Sigmoid colon (tissue), 6 donors: ENCODE measurements at regions not wholly inside any gene's neighbourhood (a gene's known extent, or its start where the extent isn't known, plus 50 kb on each side); places are given as distances from the start of the nearest gene placed in this dataset.

Experiments used
- DNase-seq: peaks from one replicate; pipeline ENCODE4 v3.0.0-alpha.2; 2019
- H3K27ac ChIP-seq, 4 donors: fragments of 200-600 bp; sonication (generic); one replicate each; pipeline ENCODE4 v1.5.1; 2016 to 2019; ENCODE audit warnings: mild to moderate bottlenecking in 1 of 4
- H3K27me3 ChIP-seq, 3 donors: fragments of 200-600 bp; sonication (generic); one replicate each; pipeline ENCODE4 v1.5.1; 2019; ENCODE audit warnings: mild to moderate bottlenecking in 1 of 3
- H3K36me3 ChIP-seq, 4 donors: fragments of 200-600 bp; sonication (generic); one replicate each; pipeline ENCODE4 v1.5.1; 2016 to 2019
- H3K4me1 ChIP-seq, 4 donors: fragments of 200-600 bp; sonication (generic); one replicate each; pipeline ENCODE4 v1.5.1; 2017 to 2019
- H3K4me3 ChIP-seq, 4 donors: fragments of 200-600 bp; sonication (generic); one replicate each; pipeline ENCODE4 v1.5.1; 2017 to 2019; ENCODE audit warnings: mild to moderate bottlenecking in 2 of 4, moderate library complexity in 1 of 4
- H3K9me3 ChIP-seq, 4 donors: fragments of 200-600 bp in 3 of 4; sonication (generic) in 3 of 4; one replicate each; pipeline versions ENCODE4 v1.5.1 to v1.6.1; 2013 to 2019
- EP300 ChIP-seq, 4 donors: sonication (generic); formaldehyde crosslinking; IDR thresholded peaks; one replicate each; pipeline ENCODE4 v1.6.1; 2017; ENCODE audit warnings: antibody characterized with exemption in 4 of 4
- POLR2A ChIP-seq, 2 donors: fragments of 450-650 bp; IDR thresholded peaks; one replicate each; pipeline ENCODE4 v1.6.1; 2016; ENCODE audit warnings: antibody characterized with exemption in 2 of 2, mild to moderate bottlenecking in 2 of 2, moderate library complexity in 2 of 2
- POLR2AphosphoS5 ChIP-seq, 4 donors: sonication (generic); formaldehyde crosslinking; IDR thresholded peaks; one replicate each; pipeline ENCODE4 v1.6.1; 2017; ENCODE audit warnings: antibody characterized with exemption in 4 of 4
- WGBS, 2 donors: extraction: QIAGEN DNeasy Blood & Tissue Kit; methylation state at CpG; one replicate each; pipeline ENCODE4 v1.1.7; 2013; 5-methylcytosine and 5-hydroxymethylcytosine counted together
- intact Hi-C: fragments of 100-400 bp; cut with DNase I; formaldehyde crosslinking; loops from one replicate; pipeline ENCODE4 v1.15.1; 2023
- TF ChIP-seq, protein P1 (sequence below), 4 experiments: fragments of 450-650 bp in 3 of 4; fragments of 200-600 bp in 1 of 4; IDR thresholded peaks; one replicate each; pipeline ENCODE4 v1.5.1; 2016 to 2019; ENCODE audit warnings: antibody characterized with exemption in 4 of 4, mild to moderate bottlenecking in 3 of 4, moderate library complexity in 2 of 4
- donor health status: healthy with polysubstance abuse.
- donor health status: healthy.

DNA sequence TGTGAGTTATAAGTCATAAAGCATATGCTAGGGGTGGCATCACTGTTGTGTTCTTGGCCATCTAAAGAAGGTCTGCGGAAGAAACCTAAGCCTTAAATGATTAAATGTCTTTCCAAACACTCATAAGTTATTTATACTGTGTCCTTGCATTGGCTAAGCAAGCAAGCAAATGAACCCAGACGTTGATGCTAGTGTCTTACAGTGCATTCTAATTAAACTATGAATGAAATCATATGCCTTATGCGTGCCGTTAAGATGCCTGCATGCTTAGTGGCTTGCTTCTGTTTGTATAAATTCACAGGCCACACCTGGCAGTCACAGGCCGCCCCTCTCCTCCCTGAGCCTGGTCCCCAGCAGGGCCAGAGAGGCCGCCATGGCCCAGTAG, 49.9 kb downstream of the RIN2 start:
- DNase-seq: peak; percentile 24
- H3K4me1 ChIP-seq: peaks cover 0 to 21% (median 13%) of the 10 kb centered on the region in 4 donors
- 69% methylated on average over 6 of the region's 6 CpGs for WGBS, 2 donors
- intact Hi-C loops: no loop called here
- H3K9me3 ChIP-seq: no peaks in the 10 kb centered on the region
- H3K4me3 ChIP-seq: no peak overlapping the region
- no peak overlapping the region for H3K27ac ChIP-seq
- no peaks in the 10 kb centered on the region for H3K27me3 ChIP-seq
- TF ChIP-seq POLR2AphosphoS5 (IDR thresholded peaks at IDR 0.05): no peak
- TF ChIP-seq, protein P1, sequence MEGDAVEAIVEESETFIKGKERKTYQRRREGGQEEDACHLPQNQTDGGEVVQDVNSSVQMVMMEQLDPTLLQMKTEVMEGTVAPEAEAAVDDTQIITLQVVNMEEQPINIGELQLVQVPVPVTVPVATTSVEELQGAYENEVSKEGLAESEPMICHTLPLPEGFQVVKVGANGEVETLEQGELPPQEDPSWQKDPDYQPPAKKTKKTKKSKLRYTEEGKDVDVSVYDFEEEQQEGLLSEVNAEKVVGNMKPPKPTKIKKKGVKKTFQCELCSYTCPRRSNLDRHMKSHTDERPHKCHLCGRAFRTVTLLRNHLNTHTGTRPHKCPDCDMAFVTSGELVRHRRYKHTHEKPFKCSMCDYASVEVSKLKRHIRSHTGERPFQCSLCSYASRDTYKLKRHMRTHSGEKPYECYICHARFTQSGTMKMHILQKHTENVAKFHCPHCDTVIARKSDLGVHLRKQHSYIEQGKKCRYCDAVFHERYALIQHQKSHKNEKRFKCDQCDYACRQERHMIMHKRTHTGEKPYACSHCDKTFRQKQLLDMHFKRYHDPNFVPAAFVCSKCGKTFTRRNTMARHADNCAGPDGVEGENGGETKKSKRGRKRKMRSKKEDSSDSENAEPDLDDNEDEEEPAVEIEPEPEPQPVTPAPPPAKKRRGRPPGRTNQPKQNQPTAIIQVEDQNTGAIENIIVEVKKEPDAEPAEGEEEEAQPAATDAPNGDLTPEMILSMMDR (IDR thresholded peaks at IDR 0.05): no peak
- TF ChIP-seq POLR2A (IDR thresholded peaks at IDR 0.05): no peak
- no peak for TF ChIP-seq EP300 (IDR thresholded peaks at IDR 0.05)
- H3K36me3 ChIP-seq: peaks cover 0 to 14% (median 0%) of the 10 kb centered on the region in 4 donors

DNA sequence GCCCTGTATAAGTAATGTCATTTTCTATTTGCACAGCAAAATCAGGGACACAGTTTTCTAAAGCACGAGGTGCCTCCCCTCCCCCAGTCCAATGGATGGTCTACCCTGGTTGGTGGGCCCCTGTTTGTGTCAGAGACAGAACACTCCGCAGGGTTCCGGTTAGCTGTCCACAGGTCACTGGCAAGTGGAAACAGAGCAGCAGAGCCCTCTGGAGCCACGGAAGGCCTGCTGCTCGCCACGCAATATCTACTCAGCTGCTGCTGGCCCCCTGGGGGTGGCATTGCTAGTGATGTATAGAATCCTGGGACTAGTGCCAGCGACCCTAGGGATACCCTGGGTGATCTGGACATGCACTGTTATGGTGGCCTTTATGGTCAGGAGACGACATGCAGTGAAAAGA, 50.4 kb downstream of the RIN2 start:
- no peak for TF ChIP-seq POLR2A (IDR thresholded peaks at IDR 0.05)
- no peak for TF ChIP-seq POLR2AphosphoS5 (IDR thresholded peaks at IDR 0.05)
- H3K27ac ChIP-seq: no peak overlapping the region
- intact Hi-C loops: no loop called here
- H3K9me3 ChIP-seq: no peaks in the 10 kb centered on the region
- no peak for DNase-seq
- H3K36me3 ChIP-seq: peaks cover 0 to 10% (median 0%) of the 10 kb centered on the region in 4 donors
- WGBS, 2 donors: 86 to 91% methylated on average over 8 of the region's 8 CpGs
- no peaks in the 10 kb centered on the region for H3K27me3 ChIP-seq
- no peak overlapping the region for H3K4me3 ChIP-seq
- H3K4me1 ChIP-seq: peaks cover 0 to 21% (median 13%) of the 10 kb centered on the region in 4 donors

DNA sequence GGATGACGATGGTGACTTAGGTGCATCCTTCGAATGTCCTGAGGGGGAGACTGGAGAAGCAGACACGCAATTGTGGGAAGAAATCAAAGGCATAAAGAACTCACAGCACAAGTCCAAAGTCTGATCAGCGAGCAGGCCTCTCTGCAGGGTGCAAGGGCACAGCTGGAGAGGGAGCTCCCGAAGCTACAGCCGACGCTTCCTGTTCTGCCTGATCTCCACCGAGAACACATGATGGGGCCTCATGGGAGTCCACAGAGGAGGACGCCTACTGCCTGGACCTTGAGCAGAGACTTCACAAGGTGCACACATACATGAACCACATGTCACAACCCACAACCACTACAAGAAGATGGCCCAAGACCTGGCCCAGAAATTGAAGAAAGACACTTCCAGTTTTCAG, 51.4 kb downstream of the RIN2 start:
- no peaks in the 10 kb centered on the region for H3K9me3 ChIP-seq
- peaks cover 0 to 10% (median 0%) of the 10 kb centered on the region in 4 donors for H3K36me3 ChIP-seq
- TF ChIP-seq POLR2AphosphoS5 (IDR thresholded peaks at IDR 0.05): no peak
- TF ChIP-seq POLR2A (IDR thresholded peaks at IDR 0.05): no peak
- TF ChIP-seq, protein P1 (IDR thresholded peaks at IDR 0.05): no peak
- TF ChIP-seq EP300 (IDR thresholded peaks at IDR 0.05): no peak
- no peak overlapping the region for H3K27ac ChIP-seq
- H3K4me1 ChIP-seq: peaks cover 0 to 27% (median 13%) of the 10 kb centered on the region in 4 donors
- H3K4me3 ChIP-seq: no peak overlapping the region
- H3K27me3 ChIP-seq: no peaks in the 10 kb centered on the region
- intact Hi-C loops: no loop called here
- WGBS, 2 donors: 78 to 81% methylated on average over 9 of the region's 9 CpGs
- DNase-seq: peak; percentile 43

DNA sequence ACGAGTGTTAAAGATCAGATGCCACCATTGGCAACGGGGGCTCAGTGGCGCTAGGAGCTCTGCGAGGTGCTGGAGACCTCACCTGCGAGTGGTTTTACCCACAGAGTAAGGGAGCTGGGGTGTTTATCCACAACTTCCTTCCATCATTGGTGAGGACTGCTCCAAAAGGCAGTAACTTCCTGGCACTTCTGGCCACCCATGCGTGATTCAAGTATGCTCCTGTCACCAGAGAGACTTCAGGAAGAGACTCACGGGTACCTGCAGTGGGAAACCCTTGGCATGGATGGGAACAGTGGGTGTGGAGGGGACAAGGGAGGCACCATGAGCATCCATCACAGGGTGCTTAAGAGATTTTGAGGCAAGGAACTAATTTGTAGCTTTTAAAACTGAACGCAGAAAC, 53.2 kb downstream of the RIN2 start:
- peak; percentile 44 for DNase-seq
- intact Hi-C loops: no loop called here
- whole genome bisulfite sequencing, 2 donors: 78 to 92% methylated on average over 8 of the region's 8 CpGs
- Histone ChIP-seq H3K4me3 (no peak overlapping the region), H3K27ac (no peak overlapping the region), H3K4me1 (peaks cover 0 to 40% (median 18%) of the 10 kb centered on the region in 4 donors), H3K9me3 (no peaks in the 10 kb centered on the region), H3K36me3 (peaks cover 0 to 10% (median 0%) of the 10 kb centered on the region in 4 donors), H3K27me3 (no peaks in the 10 kb centered on the region)
- TF ChIP-seq, protein P1 (IDR thresholded peaks at IDR 0.05): no peak
- no peak for TF ChIP-seq EP300 (IDR thresholded peaks at IDR 0.05)
- TF ChIP-seq POLR2AphosphoS5 (IDR thresholded peaks at IDR 0.05): no peak
- no peak for TF ChIP-seq POLR2A (IDR thresholded peaks at IDR 0.05)

DNA sequence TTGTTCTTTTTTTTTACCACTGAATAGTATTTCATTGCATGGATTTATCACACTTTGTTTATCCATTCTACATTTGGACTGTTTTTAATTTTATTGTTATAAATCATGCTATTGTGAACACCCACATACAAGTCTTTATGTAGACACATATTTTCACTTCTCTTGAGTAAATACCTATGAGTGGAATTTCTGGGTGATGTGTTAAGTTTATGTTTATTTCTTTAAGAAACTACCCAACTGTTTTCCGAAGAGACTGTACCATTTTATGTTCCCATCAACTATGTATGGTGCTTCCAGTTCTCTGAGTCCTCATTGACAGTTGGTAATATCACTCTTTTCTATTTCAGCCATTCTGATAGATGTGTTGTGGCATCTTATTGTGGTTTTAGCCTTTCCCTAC, 54.0 kb downstream of the RIN2 start:
- H3K36me3 ChIP-seq: peaks cover 0 to 10% (median 0%) of the 10 kb centered on the region in 4 donors
- intact Hi-C loops: no loop called here
- TF ChIP-seq, protein P1 (IDR thresholded peaks at IDR 0.05): no peak
- no peak for TF ChIP-seq EP300 (IDR thresholded peaks at IDR 0.05)
- TF ChIP-seq POLR2A (IDR thresholded peaks at IDR 0.05): no peak
- no peak for TF ChIP-seq POLR2AphosphoS5 (IDR thresholded peaks at IDR 0.05)
- 91 to 95% methylated on average over 1 of the region's 1 CpG for WGBS, 2 donors
- H3K9me3 ChIP-seq: no peaks in the 10 kb centered on the region
- no peak overlapping the region for H3K4me3 ChIP-seq
- peaks cover 0 to 32% (median 12%) of the 10 kb centered on the region in 4 donors for H3K4me1 ChIP-seq
- DNase-seq: no peak
- no peak overlapping the region for H3K27ac ChIP-seq
- no peaks in the 10 kb centered on the region for H3K27me3 ChIP-seq
